H1 (cell line): ENCODE measurements at regions not wholly inside any gene's neighbourhood (a gene's known extent, or its start where the extent isn't known, plus 50 kb on each side); places are given as distances from the start of the nearest gene placed in this dataset.

Source experiments
- CTCF ChIA-PET: fragments of 300-600 bp; sonication (Branson Sonifier 250); formaldehyde crosslinking; loops from one replicate; lab custom pipeline; 2021; ENCODE audit not compliant: partially characterized antibody; lab: Charles Lee
- POLR2A ChIA-PET: fragments of 300-600 bp; sonication (Branson Sonifier 250); formaldehyde crosslinking; loops from one replicate; lab custom pipeline; 2021; ENCODE audit warnings: inconsistent platforms; ENCODE audit not compliant: partially characterized antibody; lab: Charles Lee
- DNase-seq, 2 experiments: peaks; one replicate each; pipeline versions ENCODE4 v3.0.0 to v3.0.0-alpha.2; 2010 to 2022; ENCODE audit warnings: low spot score in 2 of 2, low read depth in 1 of 2, mixed read lengths in 1 of 2
- FAIRE-seq: peaks from 2 replicates; lab custom pipeline; 2011; peaks lifted over from hg19 to GRCh38; lab: Jason Lieb, UNC
- H2AFZ ChIP-seq: 2 replicates; pipeline ENCODE4 v1.8.1; 2012; ENCODE audit warnings: low read length, inconsistent platforms
- H2AK5ac ChIP-seq: 2 replicates; pipeline ENCODE4 v1.6.1; 2013; ENCODE audit warnings: low read depth, low read length
- H2BK120ac ChIP-seq: replicated peaks from 2 replicates; pipeline ENCODE3; 2013; ENCODE audit warnings: low read depth, low read length, inconsistent platforms
- H2BK12ac ChIP-seq: 2 replicates; pipeline ENCODE4 v1.6.1; 2013; ENCODE audit warnings: low read depth, low read length
- H2BK15ac ChIP-seq: 2 replicates; pipeline ENCODE4 v1.6.1; 2013; ENCODE audit warnings: low read length
- H2BK20ac ChIP-seq: 2 replicates; pipeline ENCODE4 v1.6.1; 2013; ENCODE audit warnings: low read length
- H2BK5ac ChIP-seq: 2 replicates; pipeline ENCODE4 v1.6.1; 2013; ENCODE audit warnings: low read depth, low read length
- H3K14ac ChIP-seq: 2 replicates; pipeline ENCODE4 v1.6.1; 2013; ENCODE audit warnings: inconsistent platforms; ENCODE audit not compliant: insufficient read length
- H3K18ac ChIP-seq: 2 replicates; pipeline ENCODE4 v1.6.1; 2013; ENCODE audit warnings: low read length; ENCODE audit errors: extremely low read depth
- H3K23ac ChIP-seq: 2 replicates; pipeline ENCODE4 v1.6.1; 2013; ENCODE audit warnings: inconsistent platforms; ENCODE audit not compliant: insufficient read length
- H3K23me2 ChIP-seq: 2 replicates; pipeline ENCODE4 v1.6.1; 2013; ENCODE audit warnings: low read depth, low read length
- H3K27ac ChIP-seq: 2 replicates; pipeline ENCODE4 v1.6.1; 2011; ENCODE audit warnings: low read depth, low read length, inconsistent platforms
- H3K27me3 ChIP-seq, 4 experiments: replicated peaks in 1 of 4; 1 replicate in 1 of 4; 2 replicates in 3 of 4; pipeline versions ENCODE4 v1.6.1 to v1.8.1; 2011 to 2013; ENCODE audit warnings: low read length in 3 of 4, mild to moderate bottlenecking in 3 of 4, inconsistent platforms in 2 of 4, mixed read lengths in 2 of 4, moderate library complexity in 1 of 4; ENCODE audit not compliant: control insufficient read depth in 3 of 4, insufficient read depth in 3 of 4; ENCODE audit errors: extremely low read depth in 1 of 4
- H3K36me3 ChIP-seq, 4 experiments: 2 replicates each; pipeline versions ENCODE4 v1.6.1 to v1.8.1; 2011 to 2013; ENCODE audit warnings: mild to moderate bottlenecking in 4 of 4, low read length in 3 of 4, moderate library complexity in 2 of 4, control low read depth in 1 of 4, inconsistent platforms in 1 of 4; ENCODE audit not compliant: insufficient read depth in 4 of 4, control insufficient read depth in 2 of 4
- H3K4ac ChIP-seq: replicated peaks from 2 replicates; pipeline ENCODE3; 2013; ENCODE audit warnings: low read length, low read depth, mixed read lengths, inconsistent platforms; ENCODE audit not compliant: insufficient read length
- H3K4me1 ChIP-seq, 4 experiments: replicated peaks in 1 of 4; 1 replicate in 1 of 4; 2 replicates in 3 of 4; pipeline versions ENCODE4 v1.6.1 to v1.8.1; 2011 to 2013; ENCODE audit warnings: low read length in 3 of 4, inconsistent platforms in 2 of 4, mixed read lengths in 1 of 4; ENCODE audit not compliant: insufficient read depth in 4 of 4, control insufficient read depth in 3 of 4
- H3K4me2 ChIP-seq, 2 experiments: 2 replicates each; pipeline versions ENCODE4 v1.6.1 to v1.8.1; 2011 to 2013; ENCODE audit warnings: low read depth in 2 of 2, low read length in 2 of 2, control low read depth in 1 of 2, inconsistent platforms in 1 of 2, mild to moderate bottlenecking in 1 of 2; ENCODE audit not compliant: insufficient read depth in 1 of 2
- H3K4me3 ChIP-seq, 4 experiments: fragments of 200-600, 300-600 bp in 1 of 4; sonication (generic), shearing (Covaris generic), sonication (Bioruptor Twin) in 1 of 4; 2 replicates each; pipeline versions ENCODE4 v1.5.1 to v1.8.1; 2011 to 2016; ENCODE audit warnings: low read length in 4 of 4, low read depth in 3 of 4, control low read depth in 2 of 4, inconsistent platforms in 2 of 4, mild to moderate bottlenecking in 2 of 4, mixed read lengths in 1 of 4, moderate library complexity in 1 of 4; ENCODE audit not compliant: insufficient read depth in 2 of 4; ENCODE audit errors: extremely low read depth in 1 of 4
- H3K56ac ChIP-seq: replicated peaks from 2 replicates; pipeline ENCODE3; 2013; ENCODE audit warnings: low read depth, mild to moderate bottlenecking, mixed read lengths, low read length, inconsistent platforms; ENCODE audit not compliant: insufficient read length
- H3K79me1 ChIP-seq: 2 replicates; pipeline ENCODE4 v1.6.1; 2013; ENCODE audit warnings: low read depth, low read length, control low read depth
- H3K79me2 ChIP-seq, 2 experiments: 2 replicates each; pipeline versions ENCODE4 v1.6.1 to v1.8.1; 2012 to 2013; ENCODE audit warnings: low read length in 2 of 2, mild to moderate bottlenecking in 2 of 2, inconsistent platforms in 1 of 2; ENCODE audit not compliant: insufficient read depth in 2 of 2, control insufficient read depth in 1 of 2
- H3K9ac ChIP-seq, 4 experiments: replicated peaks in 1 of 4; 1 replicate in 1 of 4; 2 replicates in 3 of 4; pipeline versions ENCODE4 v1.6.1 to v1.8.1; 2011 to 2013; ENCODE audit warnings: low read depth in 3 of 4, low read length in 3 of 4, control low read depth in 2 of 4, mild to moderate bottlenecking in 2 of 4, moderate library complexity in 2 of 4, inconsistent platforms in 1 of 4; ENCODE audit errors: extremely low read depth in 1 of 4
- H3K9me3 ChIP-seq, 2 experiments: 2 replicates each; pipeline versions ENCODE4 v1.6.1 to v1.8.1; 2012 to 2013; ENCODE audit warnings: mild to moderate bottlenecking in 2 of 2, moderate library complexity in 2 of 2, control low read depth in 1 of 2, inconsistent platforms in 1 of 2, low read depth in 1 of 2, low read length in 1 of 2, mixed read lengths in 1 of 2; ENCODE audit not compliant: insufficient read depth in 2 of 2
- H4K20me1 ChIP-seq, 2 experiments: replicated peaks in 1 of 2; 2 replicates each; pipeline versions ENCODE3 to v1.8.1; 2011 to 2013; ENCODE audit warnings: inconsistent platforms in 2 of 2, low read length in 2 of 2, mild to moderate bottlenecking in 1 of 2; ENCODE audit not compliant: insufficient read depth in 2 of 2, control insufficient read depth in 1 of 2
- H4K5ac ChIP-seq: 2 replicates; pipeline ENCODE4 v1.6.1; 2013; ENCODE audit warnings: low read length, low read depth, mixed read lengths, inconsistent platforms; ENCODE audit not compliant: insufficient read length
- H4K8ac ChIP-seq: 2 replicates; pipeline ENCODE4 v1.8.0; 2013; ENCODE audit warnings: mild to moderate bottlenecking, moderate library complexity, low read length, inconsistent platforms; ENCODE audit not compliant: insufficient read depth; ENCODE audit errors: extremely low read depth
- H4K91ac ChIP-seq: replicated peaks from 2 replicates; pipeline ENCODE3; 2013; ENCODE audit warnings: low read length, mixed read lengths, inconsistent platforms; ENCODE audit not compliant: insufficient read length
- ASH2L ChIP-seq: fragments of 200-600, 300-600 bp; sonication (generic); IDR thresholded peaks from one replicate; pipeline ENCODE4 v1.7.1; 2017; ENCODE audit warnings: low read length
- BACH1 ChIP-seq: IDR thresholded peaks from 2 replicates; pipeline ENCODE4 v1.6.1; 2012; ENCODE audit warnings: low read length, improper control_type of control experiment
- CBX5 ChIP-seq: fragments of 300-800, 300-1000 bp; sonication (generic); IDR thresholded peaks from 2 replicates; pipeline ENCODE4 v1.7.1; 2016; ENCODE audit warnings: antibody characterized with exemption, low read length, low read depth
- CBX8 ChIP-seq: fragments of 300-800, 300-1000 bp; sonication (generic); IDR thresholded peaks from 2 replicates; pipeline ENCODE4 v1.7.1; 2016; ENCODE audit warnings: low read depth, low read length, borderline replicate concordance
- CHD2 ChIP-seq: IDR thresholded peaks from 2 replicates; pipeline ENCODE4 v1.6.1; 2012; ENCODE audit warnings: low read length, improper control_type of control experiment
- CREB1 ChIP-seq: IDR thresholded peaks from 2 replicates; pipeline ENCODE4 v1.6.1; 2012; ENCODE audit warnings: inconsistent platforms
- EP300 ChIP-seq, 2 experiments: IDR thresholded peaks; 1 replicate in 1 of 2; 2 replicates in 1 of 2; pipeline ENCODE4 v1.6.1; 2011 to 2012; ENCODE audit warnings: low read depth in 2 of 2, low read length in 2 of 2, mild to moderate bottlenecking in 2 of 2, borderline replicate concordance in 1 of 2, inconsistent platforms in 1 of 2, moderate library complexity in 1 of 2
- GTF2F1 ChIP-seq: IDR thresholded peaks from 2 replicates; pipeline ENCODE4 v1.6.1; 2012; ENCODE audit warnings: low read depth, low read length, improper control_type of control experiment, borderline replicate concordance
- KDM1A ChIP-seq: fragments of 200-600, 300-600 bp; sonication (generic); IDR thresholded peaks from 2 replicates; pipeline ENCODE4 v1.7.1; 2016; ENCODE audit warnings: mild to moderate bottlenecking, low read length, borderline replicate concordance
- POU5F1 ChIP-seq: IDR thresholded peaks from 2 replicates; pipeline ENCODE4 v1.6.1; 2011; ENCODE audit warnings: low read depth, mild to moderate bottlenecking, low read length, moderate library complexity
- RFX5 ChIP-seq: IDR thresholded peaks from 2 replicates; pipeline ENCODE4 v1.6.1; 2011; ENCODE audit warnings: low read depth, low read length, improper control_type of control experiment, borderline replicate concordance
- SRF ChIP-seq: IDR thresholded peaks from 2 replicates; pipeline ENCODE4 v1.6.1; 2011; ENCODE audit warnings: mild to moderate bottlenecking, low read depth, low read length, moderate library complexity
- SUZ12 ChIP-seq: fragments of 200-600 bp; sonication (generic); IDR thresholded peaks from 2 replicates; pipeline ENCODE4 v1.6.1; 2012; ENCODE audit warnings: mild to moderate bottlenecking, inconsistent platforms, low read length, moderate library complexity, mixed read lengths
- TBP ChIP-seq: IDR thresholded peaks from 2 replicates; pipeline ENCODE4 v1.6.1; 2011; ENCODE audit warnings: low read depth, low read length, improper control_type of control experiment
- WGBS, 2 experiments: shearing (Covaris generic) in 1 of 2; methylation state at CpG; one replicate each; pipeline versions ENCODE4 v1.1.6 to v1.1.7; 2013 to 2015; ENCODE audit warnings: low lambda C conversion rate in 2 of 2, mixed read lengths in 2 of 2, inconsistent platforms in 1 of 2, low coverage in 1 of 2, missing lambda C conversion rate in 1 of 2; ENCODE audit not compliant: insufficient replicate concordance in 2 of 2, insufficient coverage in 1 of 2, insufficient read length in 1 of 2; ENCODE audit errors: extremely low coverage in 1 of 2, missing lambda C conversion rate in 1 of 2; 5-methylcytosine and 5-hydroxymethylcytosine counted together

- H3K23ac ChIP-seq: no peak overlapping the region
- no peaks in the 10 kb centered on the region for H3K4me1 ChIP-seq
- H4K8ac ChIP-seq: no peak overlapping the region
- no peak overlapping the region for H2AK5ac ChIP-seq
- H2BK12ac ChIP-seq: no peak overlapping the region
- no peak overlapping the region for H2BK20ac ChIP-seq
- no peak for DNase-seq
- H2BK5ac ChIP-seq: no peak overlapping the region
- CTCF ChIA-PET: interaction anchor here (0.8 to 1.9 kb wide), 5 partner anchors 8 to 296 kb away, joined by 3 to 5 read pairs (median 4); no protein-coding TSS in a partner anchor
- no peak overlapping the region for H3K56ac ChIP-seq
- 93% methylated on average over 11 of the region's 11 CpGs; no CpG with 5 or more reads in 1 of the 2 experiments for WGBS, 2 experiments
- H3K27me3 ChIP-seq: no peaks in the 10 kb centered on the region
- no peak overlapping the region for H3K27ac ChIP-seq
- no peaks in the 10 kb centered on the region for H3K79me2 ChIP-seq
- H3K23me2 ChIP-seq: no peaks in the 10 kb centered on the region
- H3K9ac ChIP-seq: no peak overlapping the region
- no peak overlapping the region for H2BK15ac ChIP-seq
- H4K20me1 ChIP-seq: no peaks in the 10 kb centered on the region
- H3K4me3 ChIP-seq: no peak overlapping the region
- no peak overlapping the region for H2BK120ac ChIP-seq
- no peaks in the 10 kb centered on the region for H3K79me1 ChIP-seq
- H3K14ac ChIP-seq: no peak overlapping the region
- TF ChIP-seq SUZ12 (no peak), BACH1 (no peak), SRF (no peak), ASH2L (no peak), CREB1 (no peak), CBX8 (no peak), CHD2 (no peak), RFX5 (no peak), POU5F1 (no peak), CBX5 (no peak), TBP (no peak), GTF2F1 (no peak), KDM1A (no peak), EP300 (IDR thresholded peaks at IDR 0.05; ENCODE audit: borderline replicate concordance in 1 of 2, low read depth in 2 of 2, low read length in 2 of 2) (no peak)
- TF ChIP-seq, all 59 proteins: peak for 0
- no peak overlapping the region for H2AFZ ChIP-seq
- H3K4me2 ChIP-seq: no peak overlapping the region
- H3K18ac ChIP-seq: no peak overlapping the region
- no peaks in the 10 kb centered on the region for H3K36me3 ChIP-seq
- no peak overlapping the region for H4K91ac ChIP-seq
- H4K5ac ChIP-seq: no peak overlapping the region
- H3K9me3 ChIP-seq: no peaks in the 10 kb centered on the region
- POLR2A ChIA-PET: no interaction called here
- FAIRE-seq: no peak
- no peak overlapping the region for H3K4ac ChIP-seq
These were observed 71.7 kb upstream of the LY86 start for GRCh38 chr6:6516666-6517458.
